Coronary artery (tissue), 2 donors: ENCODE measurements at regions not wholly inside any gene's neighbourhood (a gene's known extent, or its start where the extent isn't known, plus 50 kb on each side); places are given as distances from the start of the nearest gene placed in this dataset.
"Not testable (repeated sequence)": the region's sequence is repeated elsewhere in the genome, so short reads cannot be mapped to it uniquely, and the experiment has no call there.

Source experiments
- DNase-seq: peaks from one replicate; pipeline ENCODE4 v3.0.0-alpha.2; 2017; ENCODE audit warnings: low spot score
- H3K27ac ChIP-seq, 2 donors: fragments of 200-600 bp; sonication (generic); one replicate each; pipeline ENCODE4 v1.5.1; 2016 to 2019
- H3K4me3 ChIP-seq: fragments of 200-600 bp; sonication (generic); 2 replicates; pipeline ENCODE4 v1.5.1; 2016; ENCODE audit warnings: mild to moderate bottlenecking, moderate library complexity
- TF ChIP-seq, protein P1 (sequence below): fragments of 200-600 bp; sonication (generic); IDR thresholded peaks from one replicate; pipeline ENCODE4 v1.5.1; 2019; ENCODE audit warnings: antibody characterized with exemption

DNA sequence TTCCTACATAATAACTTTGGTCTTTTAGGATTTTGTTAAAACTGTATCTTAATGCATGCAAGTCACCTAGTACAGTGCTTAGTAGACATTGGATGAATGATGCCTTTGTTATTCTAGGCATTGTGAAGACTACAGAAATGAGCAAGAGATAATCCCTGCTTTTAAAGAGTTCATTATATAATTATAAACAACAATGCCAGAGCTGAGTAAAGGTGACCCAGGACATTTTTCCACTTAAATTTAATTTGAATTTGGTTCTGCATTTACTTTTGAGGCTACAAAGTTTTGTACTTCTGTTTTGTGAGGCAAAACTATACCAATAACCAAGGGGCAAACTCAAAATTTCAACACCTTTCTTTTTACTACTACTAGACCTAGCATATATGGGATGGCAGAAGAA, 182.0 kb upstream of the SESN3 start:
- DNase-seq: no peak

DNA sequence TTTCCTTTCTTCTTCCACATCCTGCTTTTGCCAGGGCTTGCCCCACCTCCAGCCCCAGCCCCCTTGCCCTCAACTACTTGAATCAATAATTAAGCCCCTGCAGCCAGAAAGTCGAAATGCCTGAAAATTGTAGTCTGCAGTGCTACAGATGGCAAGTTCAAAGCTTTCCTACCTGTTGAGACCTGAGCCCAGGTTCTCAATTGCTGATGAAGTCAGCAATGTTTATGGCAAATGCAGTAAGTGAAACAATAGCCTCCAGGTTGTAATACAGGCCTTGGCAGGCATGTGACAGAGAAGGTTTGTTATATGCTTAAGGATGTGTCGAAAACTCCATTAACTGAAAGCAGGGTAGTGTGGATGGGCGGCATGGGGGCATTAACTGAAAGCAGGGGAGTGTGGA, 181.1 kb upstream of the SESN3 start:
- DNase-seq: no peak
- TF ChIP-seq, protein P1, sequence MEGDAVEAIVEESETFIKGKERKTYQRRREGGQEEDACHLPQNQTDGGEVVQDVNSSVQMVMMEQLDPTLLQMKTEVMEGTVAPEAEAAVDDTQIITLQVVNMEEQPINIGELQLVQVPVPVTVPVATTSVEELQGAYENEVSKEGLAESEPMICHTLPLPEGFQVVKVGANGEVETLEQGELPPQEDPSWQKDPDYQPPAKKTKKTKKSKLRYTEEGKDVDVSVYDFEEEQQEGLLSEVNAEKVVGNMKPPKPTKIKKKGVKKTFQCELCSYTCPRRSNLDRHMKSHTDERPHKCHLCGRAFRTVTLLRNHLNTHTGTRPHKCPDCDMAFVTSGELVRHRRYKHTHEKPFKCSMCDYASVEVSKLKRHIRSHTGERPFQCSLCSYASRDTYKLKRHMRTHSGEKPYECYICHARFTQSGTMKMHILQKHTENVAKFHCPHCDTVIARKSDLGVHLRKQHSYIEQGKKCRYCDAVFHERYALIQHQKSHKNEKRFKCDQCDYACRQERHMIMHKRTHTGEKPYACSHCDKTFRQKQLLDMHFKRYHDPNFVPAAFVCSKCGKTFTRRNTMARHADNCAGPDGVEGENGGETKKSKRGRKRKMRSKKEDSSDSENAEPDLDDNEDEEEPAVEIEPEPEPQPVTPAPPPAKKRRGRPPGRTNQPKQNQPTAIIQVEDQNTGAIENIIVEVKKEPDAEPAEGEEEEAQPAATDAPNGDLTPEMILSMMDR: no peak
- no peak overlapping the region for H3K4me3 ChIP-seq
- H3K27ac ChIP-seq: no peak overlapping the region

More for the DNA sequence above, 182.0 kb upstream of the SESN3 start:
- Histone ChIP-seq H3K4me3 (no peak overlapping the region), H3K27ac (no peak overlapping the region)
- TF ChIP-seq, protein P1: no peak

DNA sequence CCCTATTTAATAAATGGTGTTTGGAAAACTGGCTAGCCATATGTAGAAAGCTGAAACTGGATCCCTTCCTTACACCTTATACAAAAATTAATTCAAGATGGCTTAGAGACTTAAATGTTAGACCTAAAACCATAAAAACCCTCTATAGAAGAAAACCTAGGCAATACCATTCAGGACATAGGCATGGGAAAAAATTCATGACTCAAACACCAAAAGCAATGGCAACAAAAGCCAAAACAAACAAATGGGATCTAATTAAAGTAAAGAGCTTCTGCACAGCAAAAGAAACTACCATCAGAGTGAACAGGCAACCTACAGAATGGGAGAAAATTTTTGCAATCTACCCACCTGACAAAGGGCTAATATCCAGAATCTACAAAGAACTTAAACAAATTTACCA, 179.7 kb upstream of the SESN3 start:
- not testable (repeated sequence) for H3K27ac ChIP-seq, H3K4me3 ChIP-seq, DNase-seq

DNA sequence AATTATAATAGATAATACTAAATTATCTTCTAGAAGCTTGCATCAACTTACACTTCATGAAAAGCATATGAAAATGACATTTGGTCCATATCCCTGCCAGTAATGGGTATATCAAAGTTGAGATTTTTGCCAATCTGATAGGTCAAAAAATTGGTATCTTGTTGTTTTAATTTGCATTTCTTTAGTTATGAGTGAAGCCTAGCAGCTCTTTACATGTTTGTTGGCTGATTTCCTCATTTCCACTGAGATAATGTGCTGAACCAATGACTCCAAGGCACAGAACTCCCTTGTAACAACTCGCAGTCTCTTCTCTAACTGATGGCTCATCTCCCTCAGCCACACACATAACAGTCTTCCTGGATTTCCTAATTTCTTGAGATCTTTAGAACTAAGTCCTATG, 175.3 kb upstream of the SESN3 start:
- no peak overlapping the region for H3K27ac ChIP-seq
- no peak for DNase-seq
- TF ChIP-seq, protein P1: no peak
- H3K4me3 ChIP-seq: no peak overlapping the region

DNA sequence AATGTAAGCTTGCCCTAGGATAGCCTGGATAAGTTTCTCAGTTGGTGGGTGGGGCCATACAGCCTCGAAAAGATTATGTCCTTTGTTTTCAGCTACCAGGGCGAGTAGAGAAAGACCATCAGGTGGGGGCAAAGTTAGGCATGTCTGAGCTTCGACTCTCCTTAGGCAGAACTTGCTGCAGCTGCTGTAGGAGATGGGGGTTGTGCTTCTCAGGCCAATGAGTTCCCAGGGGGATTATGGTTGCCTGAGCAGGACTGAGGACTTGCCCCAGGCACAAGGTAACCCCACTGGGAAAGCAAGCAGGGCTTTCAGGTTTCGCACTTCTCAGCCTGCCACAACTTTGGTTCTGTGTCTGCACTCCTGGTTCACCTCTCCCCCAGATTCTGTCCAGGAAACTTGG, 173.4 kb upstream of the SESN3 start:
- no peak for DNase-seq
- Histone ChIP-seq H3K4me3 (no peak overlapping the region), H3K27ac (no peak overlapping the region)
- TF ChIP-seq, protein P1: no peak

DNA sequence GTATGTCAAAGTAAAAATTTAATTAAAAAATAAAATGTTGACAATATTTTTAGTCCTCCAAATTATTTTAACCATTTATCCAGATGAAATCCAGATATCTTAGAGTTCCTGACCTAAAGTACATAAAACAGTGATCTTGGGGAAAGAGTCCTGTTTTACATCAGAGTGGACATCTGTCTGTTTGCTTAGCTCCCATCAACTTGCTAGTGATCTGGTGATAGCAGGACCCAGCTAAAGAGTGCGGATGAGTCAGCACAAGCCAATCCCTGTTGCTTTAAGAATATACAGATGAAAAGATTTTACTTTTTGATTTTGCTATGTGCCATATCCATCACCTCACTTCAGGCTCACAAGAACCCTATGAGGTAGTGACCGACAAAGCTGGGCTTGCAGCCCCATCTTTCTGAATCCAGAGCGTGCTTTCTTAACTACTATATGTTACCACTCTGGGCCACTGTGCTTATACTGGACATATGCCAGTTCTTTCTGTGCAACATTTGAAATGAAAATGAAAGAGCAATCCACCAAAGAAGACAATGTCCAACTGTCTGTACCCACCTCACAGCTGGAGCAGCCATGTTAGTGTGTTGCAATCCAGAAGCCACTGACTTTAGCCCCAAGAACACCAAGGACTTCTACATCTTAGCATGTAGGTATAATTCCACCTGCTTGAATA, 167.6 kb upstream of the SESN3 start:
- TF ChIP-seq, protein P1: no peak
- H3K27ac ChIP-seq: no peak overlapping the region
- no peak overlapping the region for H3K4me3 ChIP-seq
- DNase-seq: no peak

DNA sequence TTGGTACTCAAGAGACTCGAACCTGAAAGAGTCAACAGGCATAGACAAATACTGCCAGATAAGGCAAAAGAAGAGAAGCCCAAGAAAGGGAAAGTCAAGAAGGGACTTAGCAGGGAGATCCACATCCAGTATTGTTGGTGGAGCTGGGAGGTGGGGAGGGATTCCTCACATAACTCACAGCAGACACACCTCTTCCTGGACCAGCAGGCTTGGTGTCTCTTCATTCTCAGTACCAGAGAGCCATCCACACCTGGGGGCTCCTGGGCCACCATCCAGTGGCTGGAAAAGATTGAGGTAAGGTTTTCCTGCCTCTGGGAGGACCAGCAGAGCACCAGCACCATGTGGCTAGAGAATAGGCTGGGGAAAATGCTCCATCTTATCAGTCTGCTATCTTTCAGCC, 161.6 kb upstream of the SESN3 start:
- Histone ChIP-seq H3K4me3 (no peak overlapping the region), H3K27ac (no peak overlapping the region)
- TF ChIP-seq, protein P1: no peak
- DNase-seq: no peak

DNA sequence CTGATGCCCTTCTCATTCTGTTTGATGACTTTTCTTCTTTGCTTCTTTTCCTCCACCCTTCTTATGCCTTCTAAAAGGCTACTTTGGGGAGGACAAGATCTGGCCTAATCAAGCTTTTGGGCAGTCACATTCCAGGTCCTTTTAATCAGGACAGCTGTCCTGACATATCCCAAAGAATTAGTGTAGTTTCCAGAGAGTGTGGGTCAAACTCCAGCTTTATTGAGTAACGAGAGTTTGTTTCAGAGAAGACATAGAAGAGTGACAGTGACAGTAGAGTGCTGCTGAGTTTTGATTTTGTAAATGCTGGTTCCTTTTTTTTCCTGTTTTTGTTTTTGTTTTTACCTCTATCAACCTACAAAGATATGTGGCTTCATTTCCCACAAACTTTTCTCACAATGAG, 158.4 kb upstream of the SESN3 start:
- Histone ChIP-seq H3K27ac (no peak overlapping the region), H3K4me3 (no peak overlapping the region)
- TF ChIP-seq, protein P1: no peak
- no peak for DNase-seq
